ENCODE measurements at regions not wholly inside any gene's neighbourhood (a gene's known extent, or its start where the extent isn't known, plus 50 kb on each side); places are given as distances from the start of the nearest gene placed in this dataset.

GRCh38 chr5:25301836-25302235, 657.1 kb upstream of the CDH10 start:
- TF ChIP-seq CTCF (IDR thresholded peaks at IDR 0.05) (no peak), POLR2A (IDR thresholded peaks at IDR 0.05) (no peak)

Data from lower leg skin (tissue), 3 donors.